Panc1 (cell line): ENCODE measurements at regions not wholly inside any gene's neighbourhood (a gene's known extent, or its start where the extent isn't known, plus 50 kb on each side); places are given as distances from the start of the nearest gene placed in this dataset.

ENCODE experiments used
- CTCF ChIP-seq: fragments of 450-650 bp; IDR thresholded peaks from 2 replicates; pipeline ENCODE4 v1.5.1; 2017; ENCODE audit warnings: mild to moderate bottlenecking
- SIN3A ChIP-seq: IDR thresholded peaks from 2 replicates; pipeline ENCODE4 v1.6.1; 2012; ENCODE audit warnings: low read depth, mild to moderate bottlenecking, low read length, moderate library complexity, borderline replicate concordance; ENCODE audit not compliant: insufficient read depth

GRCh38 chr4:138964716-138965426 lies 50.7 kb upstream of the NOCT start:
- TF ChIP-seq CTCF (no peak), SIN3A (no peak)
